GM19099 (cell line): ENCODE measurements at regions not wholly inside any gene's neighbourhood (a gene's known extent, or its start where the extent isn't known, plus 50 kb on each side); places are given as distances from the start of the nearest gene placed in this dataset.

Experiments used
- POLR2A ChIP-seq: IDR thresholded peaks from 3 replicates; pipeline ENCODE4 v1.6.1; 2011; ENCODE audit warnings: low read depth; ENCODE audit not compliant: insufficient read length; ENCODE audit errors: extremely low read depth

- TF ChIP-seq POLR2A: no peak
Measured at GRCh38 chr10:71133710-71134686, 78.4 kb upstream of the UNC5B start.

GRCh38 chr10:71134732-71135211, 77.6 kb upstream of the UNC5B start:
- TF ChIP-seq POLR2A: no peak

- TF ChIP-seq POLR2A: no peak
Measured at GRCh38 chr10:71135236-71135635, 77.1 kb upstream of the UNC5B start.

DNA sequence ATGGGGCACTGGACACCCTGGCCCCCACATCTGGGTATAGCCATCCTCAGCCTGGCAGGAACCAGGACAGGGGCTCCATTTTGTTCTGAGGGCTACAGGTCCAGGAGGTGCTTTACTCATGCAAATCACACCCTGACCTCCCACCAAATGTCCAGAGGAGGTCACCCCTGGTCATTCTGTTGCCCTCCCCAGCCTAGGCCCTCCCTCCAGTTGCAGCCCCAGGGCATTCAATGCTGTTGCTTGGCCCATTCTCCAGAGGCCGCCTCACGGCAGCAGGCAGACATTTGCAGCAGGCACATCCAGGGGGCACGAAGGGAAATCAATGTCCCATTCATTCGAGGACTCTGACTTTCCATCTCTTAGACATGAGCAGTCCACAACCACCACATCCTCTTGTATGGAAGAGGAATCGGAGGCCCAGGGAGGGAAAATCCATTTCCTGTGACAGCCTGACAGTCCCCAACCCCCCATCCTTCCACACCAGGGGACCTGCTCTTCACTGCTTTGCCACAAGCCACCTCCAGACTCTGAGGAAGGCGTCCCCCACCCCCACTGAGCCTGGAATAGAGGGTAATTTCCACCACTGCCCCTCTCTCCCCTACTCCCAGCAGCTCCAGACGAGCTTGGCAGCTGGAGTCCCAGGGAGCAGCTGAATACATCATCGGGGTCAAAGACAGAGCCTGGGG, 76.2 kb upstream of the UNC5B start:
- no peak for TF ChIP-seq POLR2A

- no peak for TF ChIP-seq POLR2A
Measured at GRCh38 chr10:71137701-71138100, 74.7 kb upstream of the UNC5B start.

- no peak for TF ChIP-seq POLR2A
Measured at GRCh38 chr10:71138166-71138830, 74.1 kb upstream of the UNC5B start.

- no peak for TF ChIP-seq POLR2A
Measured at GRCh38 chr10:71141528-71141927, 70.8 kb upstream of the UNC5B start.

DNA sequence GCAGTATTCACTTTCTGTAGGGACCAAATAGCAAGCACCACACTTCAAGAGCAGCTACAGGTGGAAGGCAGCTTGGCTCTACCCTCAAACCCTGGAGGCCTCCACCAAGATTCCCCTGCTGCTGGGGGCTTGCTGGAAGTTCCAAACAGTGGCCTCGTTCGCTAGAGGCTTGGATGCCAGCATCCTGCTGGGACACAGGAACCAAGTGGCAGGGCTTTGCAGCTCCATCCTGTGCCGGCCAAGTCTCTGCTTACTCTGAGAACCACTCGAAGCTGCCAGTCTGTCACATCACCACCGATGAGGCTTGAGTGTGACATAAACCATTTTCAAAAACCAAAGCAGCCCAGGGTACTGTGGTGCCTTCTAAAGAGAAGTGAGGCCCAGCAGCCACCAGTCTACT, 69.2 kb upstream of the UNC5B start:
- TF ChIP-seq POLR2A: no peak

- TF ChIP-seq POLR2A: no peak
Measured at GRCh38 chr10:71143610-71144009, 68.8 kb upstream of the UNC5B start.

DNA sequence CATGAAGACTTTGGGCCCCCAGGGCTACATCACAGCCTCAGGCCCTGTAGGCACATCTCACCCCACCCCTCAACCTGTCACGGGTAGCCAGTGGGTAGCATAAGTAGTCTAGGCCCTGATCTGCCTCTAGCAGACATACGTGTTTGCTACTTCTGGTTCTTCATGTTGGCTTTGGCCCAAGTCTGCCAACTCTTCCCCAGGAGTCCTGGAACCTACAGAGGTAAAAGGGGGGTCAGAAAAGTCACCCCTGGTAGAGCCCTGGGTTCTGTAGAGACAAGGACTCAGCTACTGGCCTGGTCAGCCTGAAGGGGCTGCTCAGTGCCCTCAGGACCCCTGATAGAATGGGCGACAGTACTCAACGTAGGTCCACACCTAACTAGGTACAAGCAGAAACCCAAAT, 67.5 kb upstream of the UNC5B start:
- TF ChIP-seq POLR2A: no peak

GRCh38 chr10:71145352-71145945, 66.9 kb upstream of the UNC5B start:
- TF ChIP-seq POLR2A: no peak

- TF ChIP-seq POLR2A: no peak
Measured at GRCh38 chr10:71150796-71151195, 61.6 kb upstream of the UNC5B start.

DNA sequence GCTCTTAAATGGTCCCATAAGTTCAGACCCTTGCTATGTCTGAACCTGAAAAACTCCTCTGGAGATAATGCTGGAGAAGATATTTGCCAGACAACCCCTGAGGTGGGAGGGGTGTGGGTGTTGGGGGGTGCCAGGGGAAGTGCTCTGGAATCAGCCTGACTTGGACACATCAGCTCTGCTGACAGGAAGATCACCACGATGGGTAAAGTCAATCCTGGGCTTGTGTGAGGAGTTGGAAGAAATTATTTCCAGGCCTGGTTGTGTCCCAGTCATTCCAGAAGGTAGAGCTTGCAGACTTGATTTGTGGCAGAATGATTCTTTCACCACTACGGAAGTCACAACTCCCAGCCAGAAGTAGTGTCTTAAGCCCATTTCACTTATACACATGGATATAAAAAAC, 60.3 kb upstream of the UNC5B start:
- no peak for TF ChIP-seq POLR2A

GRCh38 chr10:71156436-71156835, 55.9 kb upstream of the UNC5B start:
- TF ChIP-seq POLR2A: no peak

GRCh38 chr10:71157435-71157834, 54.9 kb upstream of the UNC5B start:
- no peak for TF ChIP-seq POLR2A
